ENCODE measurements at regions not wholly inside any gene's neighbourhood (a gene's known extent, or its start where the extent isn't known, plus 50 kb on each side); places are given as distances from the start of the nearest gene placed in this dataset.
A peak's percentile ranks its signal among the peaks of the same experiment; 100 is the strongest.

- DNase-seq = no peak
These were observed 625.2 kb downstream of the ZIC1 start for GRCh38 chr3:148034353-148034752.

DNA sequence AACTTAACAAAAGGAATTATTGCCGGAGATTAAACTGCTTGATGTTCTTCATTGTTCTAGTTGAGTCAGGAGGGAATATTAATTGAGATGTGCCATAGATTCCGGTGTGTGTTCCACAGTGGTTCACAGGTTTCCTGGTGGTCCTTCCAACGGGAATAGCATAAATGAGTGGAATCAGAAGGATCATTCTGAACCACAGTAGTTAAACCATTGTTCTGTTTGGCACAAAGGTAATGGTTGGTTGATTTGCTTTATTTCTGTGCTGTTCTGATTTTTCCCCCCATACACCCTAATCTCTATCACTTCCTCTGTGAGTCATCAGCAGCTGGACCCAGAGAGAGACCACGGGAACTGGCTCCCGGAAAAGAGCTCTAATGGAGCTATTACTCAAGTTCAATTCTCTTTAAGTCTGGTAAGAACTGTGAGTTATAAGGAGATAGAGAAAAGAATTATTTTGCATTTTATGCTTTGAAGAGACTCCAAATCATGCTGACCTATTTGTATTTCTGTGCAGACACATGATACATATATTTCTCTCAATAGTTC, 627.2 kb downstream of the ZIC1 start:
- DNase-seq = no peak

GRCh38 chr3:148042663-148043445, 633.7 kb downstream of the ZIC1 start:
- no peak for DNase-seq

- no peak for DNase-seq
These were observed 635.0 kb downstream of the ZIC1 start for GRCh38 chr3:148044151-148044550.

GRCh38 chr3:148054999-148055398, 642.7 kb upstream of the AGTR1 start:
- no peak for DNase-seq

- no peak for DNase-seq
These were observed 635.1 kb upstream of the AGTR1 start for GRCh38 chr3:148062590-148062989.

GRCh38 chr3:148066802-148067201, 630.9 kb upstream of the AGTR1 start:
- DNase-seq = no peak

DNA sequence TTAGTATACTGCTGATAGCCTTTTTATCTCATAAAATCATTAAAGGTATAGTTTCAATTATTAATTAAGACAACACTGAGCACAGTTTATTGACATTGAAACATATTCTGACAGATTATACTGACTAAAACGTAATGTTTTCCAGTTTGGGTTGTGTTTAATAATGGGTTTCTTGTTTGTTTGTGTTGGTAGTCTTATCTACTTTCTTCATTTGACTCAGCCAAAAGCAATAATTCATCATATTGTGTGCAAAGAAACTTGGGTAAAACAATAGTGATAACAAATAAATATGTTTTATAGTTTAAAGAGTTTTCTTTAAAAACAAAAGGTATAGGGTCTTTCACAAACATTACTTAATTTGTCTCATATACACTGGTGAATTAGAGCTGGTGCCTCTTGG, 629.2 kb upstream of the AGTR1 start:
- no peak for DNase-seq

DNA sequence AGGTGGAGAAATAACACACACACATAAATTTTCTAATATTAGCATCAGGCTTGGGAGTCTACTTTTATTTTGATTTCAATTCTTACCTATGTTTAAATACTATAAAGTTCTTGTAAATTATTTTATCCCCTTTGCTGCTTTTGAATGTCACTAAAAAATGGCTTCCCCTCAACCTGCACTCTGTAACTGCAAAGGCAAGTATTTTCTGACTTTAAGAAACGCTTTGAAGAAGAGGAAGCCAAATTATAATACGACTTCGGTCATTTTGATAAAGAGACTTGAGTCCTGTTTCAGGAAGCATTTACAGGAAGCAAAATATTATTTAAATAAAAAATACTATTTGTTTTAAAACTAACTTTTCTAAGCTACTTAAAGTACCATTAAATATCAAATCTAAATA, 627.7 kb upstream of the AGTR1 start:
- DNase-seq = no peak

GRCh38 chr3:148073721-148074456, 623.8 kb upstream of the AGTR1 start:
- DNase-seq = no peak

DNA sequence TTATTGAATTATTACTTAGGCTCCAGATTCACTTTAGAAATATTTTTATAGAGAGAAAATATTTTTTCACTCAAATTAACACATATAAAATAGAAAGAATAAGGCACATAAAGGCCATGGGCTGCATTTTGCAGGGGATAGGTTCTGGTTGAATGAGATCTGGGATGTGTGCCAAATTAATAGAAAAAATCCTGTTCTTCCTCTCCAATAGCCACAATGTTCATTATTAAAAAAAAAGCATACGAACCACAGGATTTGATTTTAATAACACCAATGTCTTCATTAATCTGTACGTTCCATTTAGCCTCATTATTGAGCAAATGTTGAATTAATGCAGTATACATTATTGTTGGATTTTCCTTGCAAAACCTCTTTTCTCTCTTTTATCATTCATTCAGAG, 622.8 kb upstream of the AGTR1 start:
- peak; percentile 44 for DNase-seq

DNA sequence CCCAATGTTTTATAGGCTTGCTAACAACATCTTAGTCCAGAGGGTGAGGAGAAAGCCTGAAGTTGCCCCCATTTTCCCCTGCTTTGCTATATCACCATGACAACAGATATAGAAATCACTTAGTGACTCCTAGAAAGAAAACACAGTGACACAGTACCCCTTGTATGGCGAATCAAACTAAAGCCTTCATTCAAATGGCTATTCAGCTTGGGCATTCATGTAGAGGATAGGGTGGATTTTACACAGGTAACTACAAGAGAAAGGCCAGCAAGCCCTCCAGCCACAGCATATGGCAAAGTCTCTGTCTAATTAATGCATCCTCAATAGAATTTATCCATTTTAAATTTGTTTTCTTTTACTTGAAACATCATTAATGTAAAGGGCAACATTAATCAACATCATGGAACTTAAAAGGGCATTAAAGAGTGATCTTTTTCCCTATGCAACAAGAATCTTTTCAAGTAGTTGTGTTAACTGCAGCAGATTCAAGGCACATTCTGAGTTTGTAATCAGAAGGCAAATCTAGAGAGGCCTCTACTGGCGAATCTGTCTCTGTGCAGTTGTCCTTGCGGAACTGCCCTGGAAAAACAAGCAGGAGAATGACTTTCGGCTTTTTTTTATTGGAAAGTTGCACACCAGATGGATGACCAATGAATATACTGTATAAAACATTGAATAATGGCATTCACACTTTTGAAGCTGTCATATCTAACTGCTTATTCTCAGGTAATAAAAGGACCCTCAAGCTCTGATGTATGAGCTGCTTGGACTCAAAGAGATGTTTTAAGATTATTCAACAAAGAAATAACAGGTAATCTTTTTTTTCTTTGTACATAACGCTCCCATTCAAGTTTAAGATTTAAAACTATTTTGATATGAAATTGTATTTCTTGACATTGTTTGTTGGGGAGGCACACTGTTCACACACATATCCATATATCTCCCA, 621.7 kb upstream of the AGTR1 start:
- peak; percentile 6 for DNase-seq

DNA sequence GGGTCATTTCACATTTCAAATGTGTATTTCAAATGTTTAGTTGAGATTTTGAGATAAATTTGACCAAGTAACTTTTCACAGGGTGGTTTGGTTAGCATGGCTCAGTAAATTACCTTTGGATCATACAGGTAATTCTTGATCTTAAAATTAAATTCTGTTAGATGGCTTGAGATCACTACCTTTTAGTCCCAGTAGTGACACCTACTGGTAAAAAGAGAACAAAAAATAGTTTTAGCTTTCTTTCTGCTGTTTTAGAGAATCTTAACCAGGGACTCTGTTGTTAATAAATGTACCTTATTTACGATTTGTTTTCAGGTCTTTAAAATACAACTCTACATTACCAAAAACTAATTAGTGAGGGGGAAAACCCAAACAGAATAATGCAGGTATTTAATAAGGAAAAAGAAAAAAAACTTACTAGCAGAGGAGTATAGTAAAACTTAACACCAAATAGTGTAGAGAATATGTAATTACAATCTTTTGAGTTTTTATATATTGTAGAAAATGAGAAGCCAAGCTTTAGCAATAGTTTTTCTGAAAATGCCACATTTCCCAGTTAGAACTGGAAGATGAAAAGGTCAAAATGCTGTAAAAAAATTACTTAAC, 620.3 kb upstream of the AGTR1 start:
- no peak for DNase-seq

GRCh38 chr3:148077965-148078364, 619.7 kb upstream of the AGTR1 start:
- DNase-seq = no peak

DNA sequence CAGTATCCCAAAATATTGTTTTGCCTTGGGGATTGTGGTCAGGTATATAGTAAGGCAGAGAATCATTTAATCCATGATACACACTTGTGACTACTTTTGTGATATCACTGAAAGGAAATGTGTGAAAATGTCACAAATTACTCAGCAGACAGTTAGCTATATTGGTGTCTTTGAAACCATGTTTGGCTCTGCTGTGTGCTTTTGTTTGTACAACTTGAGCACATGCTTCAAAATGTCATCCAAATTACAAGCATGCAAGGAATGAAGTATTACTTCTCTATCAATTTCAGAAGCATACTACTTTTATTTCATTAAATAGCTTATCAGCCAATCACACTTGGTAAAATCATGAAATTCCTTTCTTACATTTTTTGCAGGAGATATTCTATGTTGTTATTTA, 619.0 kb upstream of the AGTR1 start:
- DNase-seq = no peak

GRCh38 chr3:148079370-148079769, 618.3 kb upstream of the AGTR1 start:
- DNase-seq = no peak

GRCh38 chr3:148081926-148082325, 615.8 kb upstream of the AGTR1 start:
- no peak for DNase-seq

DNA sequence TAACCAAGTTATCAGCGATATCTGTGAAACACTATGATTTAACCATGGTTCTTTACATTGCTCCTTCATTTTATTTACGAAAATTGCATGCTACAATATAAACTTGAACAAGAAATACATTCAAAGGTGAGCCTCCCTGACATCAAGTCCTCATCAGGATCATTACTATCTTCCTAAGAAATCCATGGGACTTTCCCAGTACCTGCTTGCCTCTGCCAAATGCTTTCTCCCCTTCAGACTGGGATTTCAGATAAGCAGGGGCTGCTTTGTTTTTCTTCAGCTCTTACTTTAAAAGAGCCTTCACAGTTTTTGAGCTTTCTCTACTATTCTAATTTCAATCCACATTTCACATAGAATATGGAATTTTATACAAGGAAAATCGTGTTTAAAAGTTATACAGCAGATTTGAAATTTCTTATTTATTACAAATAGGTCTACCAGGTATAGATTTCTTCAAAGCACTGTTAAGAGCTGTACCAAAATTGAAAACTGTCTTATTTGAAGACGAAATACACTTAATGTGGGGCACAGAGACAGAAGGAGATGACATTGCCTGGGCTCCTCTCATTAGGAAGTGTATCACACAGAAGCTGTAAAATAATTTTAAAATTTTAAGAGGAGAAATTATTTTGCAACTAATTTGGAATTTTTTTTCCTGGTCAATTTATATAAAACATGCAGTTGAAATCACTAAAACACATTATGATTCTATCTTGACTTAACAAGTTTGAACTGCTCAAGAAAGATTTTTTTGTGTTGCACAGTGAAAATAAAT, 615.0 kb upstream of the AGTR1 start:
- DNase-seq = no peak

- DNase-seq = no peak
These were observed 614.0 kb upstream of the AGTR1 start for GRCh38 chr3:148083526-148084182.

DNA sequence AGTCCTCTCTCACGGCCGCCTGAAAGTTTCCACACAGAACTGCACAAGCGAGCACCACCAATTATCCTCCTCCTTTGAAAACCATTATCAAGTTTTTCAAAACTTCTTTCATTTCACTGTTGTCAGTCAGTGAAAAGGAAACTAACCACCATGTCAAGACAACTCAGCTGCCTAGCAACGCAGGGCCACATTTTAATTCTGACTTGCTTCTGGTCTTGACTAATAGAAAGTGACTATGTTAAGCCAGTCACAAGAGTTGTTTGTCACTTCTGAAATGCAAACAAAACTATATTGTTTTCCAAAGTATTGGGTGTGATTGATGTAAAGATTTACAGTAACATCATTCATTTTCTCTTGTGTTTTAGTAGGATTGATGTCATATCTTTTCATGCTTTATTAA, 612.8 kb upstream of the AGTR1 start:
- DNase-seq = no peak
